HL-60 (cell line): ENCODE measurements at regions not wholly inside any gene's neighbourhood (a gene's known extent, or its start where the extent isn't known, plus 50 kb on each side); places are given as distances from the start of the nearest gene placed in this dataset.

ENCODE experiments used
- DNase-seq, 2 experiments: peaks; one replicate each; pipeline ENCODE4 v3.0.0-alpha.2; 2010 to 2020; ENCODE audit warnings: low read depth in 1 of 2, low spot score in 1 of 2
- H3K27ac ChIP-seq: fragments of 250-450 bp; sonication (Bioruptor Pico); replicated peaks from 2 replicates; pipeline ENCODE4 v1.5.1; 2020; ENCODE audit warnings: mild to moderate bottlenecking, moderate library complexity
- H3K27me3 ChIP-seq: fragments of 250-450 bp; sonication (Bioruptor Pico); 2 replicates; pipeline ENCODE4 v1.5.1; 2021; ENCODE audit warnings: mild to moderate bottlenecking, moderate library complexity; ENCODE audit not compliant: insufficient read depth, poor library complexity, severe bottlenecking
- H3K4me3 ChIP-seq: replicated peaks from 2 replicates; pipeline ENCODE4 v1.5.1; 2011; ENCODE audit warnings: mild to moderate bottlenecking, control low read depth, low read length; ENCODE audit not compliant: insufficient read depth
- CTCF ChIP-seq: IDR thresholded peaks from one replicate; pipeline ENCODE4 v1.5.1; 2011; ENCODE audit warnings: low read length, control low read depth, inconsistent platforms; ENCODE audit not compliant: insufficient read depth
- GABPA ChIP-seq: IDR thresholded peaks from 2 replicates; pipeline ENCODE4 v1.6.1; 2012; ENCODE audit warnings: low read depth
- POLR2AphosphoS5 ChIP-seq: IDR thresholded peaks from 2 replicates; pipeline ENCODE4 v1.6.1; 2012; ENCODE audit warnings: low read depth
- REST ChIP-seq: IDR thresholded peaks from 2 replicates; pipeline ENCODE4 v1.6.1; 2012; ENCODE audit warnings: low read depth; ENCODE audit not compliant: insufficient replicate concordance
- SPI1 ChIP-seq: IDR thresholded peaks from 2 replicates; pipeline ENCODE4 v1.6.1; 2012; ENCODE audit warnings: low read depth, mild to moderate bottlenecking, borderline replicate concordance

- H3K27ac ChIP-seq = no peak overlapping the region
- no peak overlapping the region for H3K4me3 ChIP-seq
- H3K27me3 ChIP-seq = no peaks in the 10 kb centered on the region
- no peak for TF ChIP-seq GABPA
- TF ChIP-seq SPI1 = no peak
- TF ChIP-seq CTCF = no peak
- no peak for TF ChIP-seq POLR2AphosphoS5
- TF ChIP-seq REST = no peak
- no peak for DNase-seq
Observed at GRCh38 chr5:3011764-3012017, 260.2 kb upstream of the IRX2 start.

GRCh38 chr5:3010953-3011763, 259.7 kb upstream of the IRX2 start:
- DNase-seq = no peak
- TF ChIP-seq REST = no peak
- H3K27ac ChIP-seq = no peak overlapping the region
- no peak overlapping the region for H3K4me3 ChIP-seq
- H3K27me3 ChIP-seq = no peaks in the 10 kb centered on the region

GRCh38 chr5:3010301-3010952, 258.9 kb upstream of the IRX2 start:
- DNase-seq = no peak
- no peaks in the 10 kb centered on the region for H3K27me3 ChIP-seq
- no peak for TF ChIP-seq REST
- TF ChIP-seq POLR2AphosphoS5 = no peak
- TF ChIP-seq CTCF = no peak
- no peak for TF ChIP-seq SPI1
- TF ChIP-seq GABPA = no peak
- no peak overlapping the region for H3K4me3 ChIP-seq
- no peak overlapping the region for H3K27ac ChIP-seq
